ENCODE measurements at regions not wholly inside any gene's neighbourhood (a gene's known extent, or its start where the extent isn't known, plus 50 kb on each side); places are given as distances from the start of the nearest gene placed in this dataset.
"Not testable (repeated sequence)": the region's sequence is repeated elsewhere in the genome, so short reads cannot be mapped to it uniquely, and the experiment has no call there.

DNA sequence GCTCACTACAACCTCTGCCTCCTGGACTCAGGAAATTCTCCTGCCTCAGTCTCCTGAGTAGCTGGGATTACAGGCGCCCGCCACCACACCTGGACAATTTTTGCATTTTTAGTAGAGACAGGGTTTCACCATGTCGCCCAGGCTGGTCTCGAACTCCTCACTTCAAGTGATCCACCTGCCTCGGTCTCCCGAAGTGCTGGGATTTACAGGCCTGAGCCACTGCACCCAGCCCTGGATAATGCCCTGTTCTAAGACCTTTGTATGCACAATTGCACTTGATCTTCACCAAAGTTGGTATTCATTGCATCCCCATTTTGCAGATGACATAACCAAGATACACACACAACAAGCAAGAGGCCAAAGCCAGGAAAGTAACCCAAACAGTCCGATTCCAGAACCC is 97.7 kb upstream of the CARD11 start:
- ATAC-seq (no peak), DNase-seq (no peak)
- intact Hi-C loops (cut with DNase I): no loop called here
- WGBS, 4 donors: 82 to 96% (median 91%) methylated on average over 6 to 7 of the region's 7 CpGs
- TF ChIP-seq POLR2A (IDR thresholded peaks at IDR 0.05): no peak
- TF ChIP-seq, protein P1, sequence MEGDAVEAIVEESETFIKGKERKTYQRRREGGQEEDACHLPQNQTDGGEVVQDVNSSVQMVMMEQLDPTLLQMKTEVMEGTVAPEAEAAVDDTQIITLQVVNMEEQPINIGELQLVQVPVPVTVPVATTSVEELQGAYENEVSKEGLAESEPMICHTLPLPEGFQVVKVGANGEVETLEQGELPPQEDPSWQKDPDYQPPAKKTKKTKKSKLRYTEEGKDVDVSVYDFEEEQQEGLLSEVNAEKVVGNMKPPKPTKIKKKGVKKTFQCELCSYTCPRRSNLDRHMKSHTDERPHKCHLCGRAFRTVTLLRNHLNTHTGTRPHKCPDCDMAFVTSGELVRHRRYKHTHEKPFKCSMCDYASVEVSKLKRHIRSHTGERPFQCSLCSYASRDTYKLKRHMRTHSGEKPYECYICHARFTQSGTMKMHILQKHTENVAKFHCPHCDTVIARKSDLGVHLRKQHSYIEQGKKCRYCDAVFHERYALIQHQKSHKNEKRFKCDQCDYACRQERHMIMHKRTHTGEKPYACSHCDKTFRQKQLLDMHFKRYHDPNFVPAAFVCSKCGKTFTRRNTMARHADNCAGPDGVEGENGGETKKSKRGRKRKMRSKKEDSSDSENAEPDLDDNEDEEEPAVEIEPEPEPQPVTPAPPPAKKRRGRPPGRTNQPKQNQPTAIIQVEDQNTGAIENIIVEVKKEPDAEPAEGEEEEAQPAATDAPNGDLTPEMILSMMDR (IDR thresholded peaks at IDR 0.05): no peak
- H3K4me1 ChIP-seq: peaks cover 0 to 8% (median 0%) of the 10 kb centered on the region in 12 donors
- H3K36me3 ChIP-seq: no peaks in the 10 kb centered on the region
- H3K4me3 ChIP-seq: no peak overlapping the region
- H3K27me3 ChIP-seq: peaks cover 0 to 11% (median 0%) of the 10 kb centered on the region in 9 donors
- no peak overlapping the region for H3K27ac ChIP-seq
- H3K9me3 ChIP-seq: peaks cover 0 to 7% (median 0%) of the 10 kb centered on the region in 12 donors

DNA sequence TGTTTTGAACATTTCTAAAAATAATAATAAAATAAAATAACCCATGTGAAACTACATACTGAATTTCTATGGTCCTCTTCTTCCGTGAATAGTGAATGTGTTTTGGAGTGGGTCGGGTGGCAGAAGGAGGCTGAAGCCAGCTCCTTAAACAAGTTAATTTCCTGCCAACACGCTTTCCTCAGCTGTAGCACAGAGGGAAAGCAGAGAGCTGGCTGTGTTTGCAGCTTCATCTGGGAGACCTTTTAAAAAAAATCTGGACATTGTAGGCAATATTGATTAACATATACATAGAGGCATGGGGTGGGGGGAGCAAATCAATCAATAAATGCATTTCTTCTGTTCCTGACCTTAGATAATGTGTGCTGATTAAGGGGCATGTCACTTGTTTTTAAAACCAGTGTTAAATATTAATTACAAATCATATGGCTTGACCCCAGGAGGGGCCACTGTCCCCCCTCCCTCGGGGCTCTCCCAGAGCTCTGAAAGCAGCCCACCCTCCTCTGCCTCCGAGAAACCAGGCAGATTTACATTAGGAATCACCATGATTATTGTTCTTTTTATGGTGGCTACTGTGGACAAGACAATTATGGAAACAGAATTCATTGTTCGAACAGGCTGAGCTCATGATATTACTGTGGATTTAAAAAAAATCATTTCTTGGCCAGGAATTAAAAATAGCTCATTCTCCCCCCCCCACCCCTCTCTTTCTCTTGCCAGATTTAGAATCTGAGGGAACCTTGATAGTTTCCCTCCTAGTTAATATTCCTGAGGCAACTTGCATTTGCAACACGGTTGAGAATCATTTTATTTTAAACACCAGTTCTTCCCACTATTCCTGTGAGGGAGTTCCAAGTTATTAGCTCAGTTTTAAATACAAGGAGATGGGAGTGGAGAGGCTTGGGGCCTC is 100.5 kb upstream of the CARD11 start:
- no peak overlapping the region for H3K27ac ChIP-seq
- H3K4me1 ChIP-seq: peaks cover 0 to 8% (median 0%) of the 10 kb centered on the region in 12 donors
- ATAC-seq: no peak
- DNase-seq: no peak
- peaks cover 0 to 8% (median 0%) of the 10 kb centered on the region in 9 donors for H3K27me3 ChIP-seq
- H3K9me3 ChIP-seq: no peaks in the 10 kb centered on the region
- WGBS, 4 donors: 18 to 28% (median 26%) methylated on average over 7 of the region's 7 CpGs
- no peak overlapping the region for H3K4me3 ChIP-seq
- TF ChIP-seq, protein P1 (IDR thresholded peaks at IDR 0.05): no peak
- no peak for TF ChIP-seq POLR2A (IDR thresholded peaks at IDR 0.05)
- no peaks in the 10 kb centered on the region for H3K36me3 ChIP-seq
- intact Hi-C loops (cut with DNase I): no loop called here

DNA sequence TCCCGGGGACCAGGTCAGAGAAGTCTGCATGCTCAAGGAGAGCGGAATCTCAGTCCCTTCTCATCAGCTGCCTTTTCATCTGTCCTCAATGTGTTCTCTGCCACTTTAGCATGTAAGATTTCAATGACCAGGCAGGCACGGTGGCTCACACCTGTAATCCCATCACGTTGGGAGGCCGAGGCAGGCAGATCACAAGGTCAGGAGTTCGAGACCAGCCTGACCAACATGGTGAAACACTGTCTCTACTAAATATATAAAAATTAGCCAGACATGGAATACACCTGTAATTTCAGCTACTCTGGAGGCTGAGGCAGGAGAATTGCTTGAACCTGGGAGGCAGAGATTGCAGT is 101.1 kb upstream of the CARD11 start:
- H3K27me3 ChIP-seq; DNase-seq; H3K4me1 ChIP-seq; H3K36me3 ChIP-seq; H3K4me3 ChIP-seq; H3K27ac ChIP-seq; H3K9me3 ChIP-seq; ATAC-seq; intact Hi-C loops (cut with DNase I): not testable (repeated sequence)
- 67 to 76% (median 74%) methylated on average over 6 of the region's 6 CpGs for WGBS, 4 donors

DNA sequence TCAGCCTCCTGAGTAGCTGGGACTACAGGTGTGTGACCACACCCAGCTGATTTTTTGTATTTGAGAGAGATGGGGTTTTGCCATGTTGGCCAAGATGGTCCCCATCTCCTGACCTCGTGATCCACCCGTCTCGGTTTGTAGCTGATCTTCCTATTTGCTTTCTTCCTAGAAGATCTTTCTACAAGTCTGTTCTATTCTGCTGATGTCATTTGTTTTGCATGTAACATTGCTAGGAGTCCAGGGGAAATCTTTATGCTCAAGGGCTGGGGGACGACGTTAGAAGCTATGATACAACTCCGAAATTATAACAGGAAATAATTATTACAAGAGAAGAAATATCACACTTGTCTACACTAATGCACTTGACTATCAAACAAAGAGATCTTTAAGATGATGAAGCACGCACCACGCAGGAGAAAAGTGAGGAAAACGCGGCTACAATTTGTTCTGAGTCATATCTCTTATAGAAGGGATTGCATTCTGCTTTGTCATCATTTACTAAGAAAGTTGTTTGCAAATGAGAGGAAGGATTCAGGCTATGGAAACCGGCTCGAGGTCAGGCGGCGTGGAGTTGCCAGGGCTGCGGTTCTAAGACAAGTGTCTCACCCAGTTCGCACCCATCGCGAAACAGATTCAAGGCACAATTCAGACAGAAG is 103.0 kb upstream of the CARD11 start:
- no peak for DNase-seq
- 71 to 76% (median 74%) methylated on average over 18 of the region's 18 CpGs for WGBS, 4 donors
- H3K27me3 ChIP-seq: no peaks in the 10 kb centered on the region

DNA sequence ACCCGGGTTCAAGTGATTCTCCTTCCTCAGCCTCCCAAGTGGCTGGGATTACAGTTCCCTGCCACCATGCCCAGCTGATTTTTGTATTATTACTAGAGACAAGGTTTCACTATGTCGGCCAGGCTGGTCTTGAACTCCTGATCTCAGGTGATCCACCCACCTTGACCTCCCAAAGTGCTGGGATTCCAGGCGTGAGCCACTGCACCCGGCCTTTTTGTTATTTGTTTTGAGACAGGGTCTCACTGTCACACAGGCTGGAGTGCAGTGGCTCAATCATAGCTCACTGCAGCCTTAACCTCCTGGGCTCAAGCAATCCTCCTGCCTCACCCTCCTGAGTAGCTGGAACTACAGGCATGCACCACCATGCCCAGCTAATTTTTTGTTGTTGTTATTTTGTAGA is 104.8 kb upstream of the CARD11 start:
- H3K27me3 ChIP-seq; H3K4me1 ChIP-seq; H3K27ac ChIP-seq; ATAC-seq; intact Hi-C loops (cut with DNase I); H3K36me3 ChIP-seq; H3K9me3 ChIP-seq; H3K4me3 ChIP-seq; DNase-seq: not testable (repeated sequence)
- 35 to 69% (median 56%) methylated on average over 4 of the region's 4 CpGs for WGBS, 4 donors

More for the DNA sequence above, 103.0 kb upstream of the CARD11 start:
- Histone ChIP-seq H3K4me3 (no peak overlapping the region), H3K9me3 (no peaks in the 10 kb centered on the region), H3K36me3 (no peaks in the 10 kb centered on the region), H3K27ac (no peak overlapping the region), H3K4me1 (peaks cover 0 to 8% (median 0%) of the 10 kb centered on the region in 12 donors)
- no peak for ATAC-seq
- intact Hi-C loops (cut with DNase I): no loop called here
- TF ChIP-seq, protein P1 (IDR thresholded peaks at IDR 0.05): no peak
- TF ChIP-seq POLR2A (IDR thresholded peaks at IDR 0.05): no peak
